CD4-positive, CD25-positive, alpha-beta regulatory T cell (primary cell): ENCODE measurements at regions not wholly inside any gene's neighbourhood (a gene's known extent, or its start where the extent isn't known, plus 50 kb on each side); places are given as distances from the start of the nearest gene placed in this dataset.

Source experiments
- ATAC-seq, 2 donors: fragments of 150-1000 bp; cut with Tn5 transposase; one replicate each; pipeline ENCODE4 v1.10.0; 2021; ENCODE audit warnings: low read depth in 2 of 2, moderate number of reproducible peaks in 2 of 2, moderate library complexity in 1 of 2
- DNase-seq, 3 donors: peaks; one replicate each; pipeline versions ENCODE4 v3.0.0 to v3.0.0-alpha.2; 2012 to 2022; ENCODE audit warnings: mixed read lengths in 1 of 3
- H3K27ac ChIP-seq: one replicate; pipeline ENCODE4 v1.7.0; 2013; ENCODE audit warnings: mild to moderate bottlenecking, low read length; ENCODE audit not compliant: insufficient read depth, poor library complexity, severe bottlenecking
- H3K27me3 ChIP-seq: one replicate; pipeline ENCODE4 v1.7.0; 2013; ENCODE audit warnings: low read length; ENCODE audit not compliant: control insufficient read depth, insufficient read depth
- H3K36me3 ChIP-seq: one replicate; pipeline ENCODE4 v1.7.0; 2013; ENCODE audit warnings: mild to moderate bottlenecking, low read length, moderate library complexity; ENCODE audit not compliant: control insufficient read depth, insufficient read depth
- H3K4me1 ChIP-seq: 2 replicates; pipeline ENCODE4 v1.7.0; 2013; ENCODE audit warnings: mild to moderate bottlenecking, low read length; ENCODE audit not compliant: insufficient read depth, control insufficient read depth, poor library complexity, severe bottlenecking
- H3K4me3 ChIP-seq: one replicate; pipeline ENCODE4 v1.7.0; 2013; ENCODE audit warnings: low read depth, mild to moderate bottlenecking, low read length, moderate library complexity
- H3K9me3 ChIP-seq, 2 experiments: 1 replicate in 1 of 2; 2 replicates in 1 of 2; pipeline ENCODE4 v1.7.0; 2013; ENCODE audit warnings: low read length in 2 of 2, mild to moderate bottlenecking in 1 of 2, moderate library complexity in 1 of 2; ENCODE audit not compliant: control insufficient read depth in 2 of 2
- H3K27ac Mint-ChIP-seq, 3 donors: one replicate each; pipeline ENCODE4 v1.8.0; 2020 to 2022; ENCODE audit warnings: mild to moderate bottlenecking in 3 of 3, mixed read lengths in 3 of 3, moderate library complexity in 2 of 3
- H3K27me3 Mint-ChIP-seq: one replicate; pipeline ENCODE4 v1.8.0; 2022; ENCODE audit warnings: mild to moderate bottlenecking, mixed read lengths
- H3K36me3 Mint-ChIP-seq: one replicate; pipeline ENCODE4 v1.8.0; 2020; ENCODE audit warnings: mixed read lengths
- H3K4me1 Mint-ChIP-seq, 4 donors: one replicate each; pipeline ENCODE4 v1.8.0; 2020 to 2022; ENCODE audit warnings: mixed read lengths in 4 of 4, mild to moderate bottlenecking in 1 of 4
- H3K4me3 Mint-ChIP-seq, 4 donors: one replicate each; pipeline ENCODE4 v1.8.0; 2020 to 2022; ENCODE audit warnings: mild to moderate bottlenecking in 4 of 4, mixed read lengths in 4 of 4, moderate library complexity in 3 of 4
- H3K9me3 Mint-ChIP-seq, 7 donors: one replicate each; pipeline ENCODE4 v1.8.0; 2020 to 2022; ENCODE audit warnings: mixed read lengths in 7 of 7, mild to moderate bottlenecking in 3 of 7, moderate library complexity in 2 of 7

DNA sequence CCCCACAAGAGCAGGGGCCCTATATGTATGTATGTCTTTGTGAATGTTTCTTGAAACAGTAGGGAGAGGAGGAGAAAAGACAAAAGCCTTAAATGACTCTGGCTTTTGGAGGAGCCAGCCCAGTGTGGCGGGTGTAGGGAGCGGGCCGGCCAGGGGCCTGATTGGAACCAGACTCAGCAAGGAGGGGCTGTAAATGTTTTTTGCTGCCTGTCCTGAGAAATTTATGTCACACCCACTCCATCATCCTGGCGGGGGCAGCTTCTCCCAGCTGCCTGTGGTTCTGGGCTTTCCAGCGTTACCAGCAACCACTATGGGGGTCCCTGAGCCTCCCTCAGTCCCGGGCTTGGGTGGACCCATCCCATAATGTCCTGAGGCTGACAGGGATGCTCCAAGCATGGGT lies 130.8 kb downstream of the PJA1 start:
- Mint-ChIP-seq H3K27ac (no peak overlapping the region), H3K27me3 (no peaks in the 10 kb centered on the region), H3K4me3 (no peak overlapping the region), H3K4me1 (no peaks in the 10 kb centered on the region), H3K9me3 (no peaks in the 10 kb centered on the region), H3K36me3 (no peaks in the 10 kb centered on the region)
- no peaks in the 10 kb centered on the region for H3K9me3 ChIP-seq
- no peak for ATAC-seq
- H3K27me3 ChIP-seq, result no peaks in the 10 kb centered on the region
- H3K36me3 ChIP-seq, result no peaks in the 10 kb centered on the region
- no peaks in the 10 kb centered on the region for H3K4me1 ChIP-seq
- H3K27ac ChIP-seq, result no peak overlapping the region
- no peak for DNase-seq
- no peak overlapping the region for H3K4me3 ChIP-seq

DNA sequence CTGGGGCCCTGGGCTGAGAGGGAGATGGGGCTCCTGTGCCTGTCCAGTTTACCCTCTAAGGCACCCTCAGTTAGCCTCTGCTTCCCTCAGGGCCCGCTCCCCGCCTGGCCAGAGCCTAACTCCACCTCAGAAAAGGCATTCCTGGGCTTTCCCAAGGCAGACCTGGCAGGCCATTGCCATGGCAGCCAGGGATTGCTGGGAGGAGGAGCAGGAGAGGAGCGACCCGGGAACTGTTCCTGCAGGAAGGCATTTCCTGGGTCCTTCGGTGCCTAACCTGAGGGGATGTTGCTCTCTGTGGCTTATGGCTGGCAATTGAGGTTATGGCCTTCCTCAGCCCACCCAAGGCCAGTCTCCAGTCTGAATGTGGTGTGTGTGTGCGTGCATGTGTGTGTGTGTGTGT lies 131.3 kb downstream of the PJA1 start:
- Histone ChIP-seq H3K4me1 (no peaks in the 10 kb centered on the region), H3K36me3 (no peaks in the 10 kb centered on the region), H3K27me3 (no peaks in the 10 kb centered on the region), H3K4me3 (no peak overlapping the region), H3K27ac (no peak overlapping the region), H3K9me3 (no peaks in the 10 kb centered on the region)
- no peak for DNase-seq
- Mint-ChIP-seq H3K27me3 (no peaks in the 10 kb centered on the region), H3K4me1 (no peaks in the 10 kb centered on the region), H3K27ac (no peak overlapping the region), H3K9me3 (no peaks in the 10 kb centered on the region), H3K36me3 (no peaks in the 10 kb centered on the region), H3K4me3 (no peak overlapping the region)
- no peak for ATAC-seq

DNA sequence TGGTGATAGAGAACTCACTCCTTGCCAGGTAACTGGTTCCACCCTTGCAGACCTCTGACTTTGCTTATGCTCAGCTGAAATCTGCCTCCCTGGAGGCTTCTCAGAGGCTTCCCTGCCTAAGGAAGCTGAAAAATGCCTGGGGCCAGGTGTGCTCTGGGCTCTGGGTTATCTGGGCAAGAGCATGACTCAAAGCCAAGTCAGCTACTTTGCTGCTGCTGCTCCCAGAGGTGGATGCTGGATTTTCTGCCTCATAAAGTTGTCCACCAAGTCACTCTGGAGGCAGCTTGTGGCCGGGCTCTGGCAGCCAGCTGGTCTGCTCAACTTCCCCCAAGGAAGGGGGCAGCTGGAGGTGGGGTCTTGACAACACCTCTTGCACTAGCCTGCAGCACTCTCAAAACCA lies 132.7 kb downstream of the PJA1 start:
- Mint-ChIP-seq H3K27me3 (no peaks in the 10 kb centered on the region), H3K27ac (no peak overlapping the region), H3K4me3 (no peak overlapping the region), H3K36me3 (no peaks in the 10 kb centered on the region), H3K4me1 (no peaks in the 10 kb centered on the region), H3K9me3 (no peaks in the 10 kb centered on the region)
- H3K36me3 ChIP-seq, result no peaks in the 10 kb centered on the region
- no peaks in the 10 kb centered on the region for H3K9me3 ChIP-seq
- no peak overlapping the region for H3K27ac ChIP-seq
- H3K4me1 ChIP-seq, result no peaks in the 10 kb centered on the region
- DNase-seq (no peak), ATAC-seq (no peak)
- H3K27me3 ChIP-seq, result no peaks in the 10 kb centered on the region
- no peak overlapping the region for H3K4me3 ChIP-seq

DNA sequence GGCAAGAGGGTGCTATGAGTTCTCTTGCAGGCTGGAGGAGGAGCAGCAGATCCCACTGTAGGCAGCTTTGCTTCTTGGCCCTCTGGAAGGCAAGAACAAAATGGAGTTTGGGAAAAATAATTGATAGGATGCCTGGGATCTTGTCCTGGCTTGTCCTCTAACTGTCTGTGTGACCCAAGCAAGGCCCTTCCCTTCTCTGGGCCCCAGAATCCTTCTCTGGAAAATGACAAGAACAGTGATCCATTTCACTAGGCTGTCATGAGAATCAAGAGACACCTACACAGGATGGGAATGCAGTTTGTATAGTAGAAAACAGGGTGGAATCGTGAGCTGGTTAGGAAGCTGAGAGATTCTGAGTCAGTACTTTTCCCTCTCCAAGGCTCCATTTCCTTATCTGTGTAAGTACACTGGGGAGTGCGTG lies 133.3 kb downstream of the PJA1 start:
- no peak overlapping the region for H3K4me3 Mint-ChIP-seq
- no peak for ATAC-seq
- Histone ChIP-seq H3K4me3 (no peak overlapping the region), H3K36me3 (no peaks in the 10 kb centered on the region), H3K4me1 (no peaks in the 10 kb centered on the region), H3K9me3 (no peaks in the 10 kb centered on the region), H3K27me3 (no peaks in the 10 kb centered on the region), H3K27ac (no peak overlapping the region)
- H3K4me1 Mint-ChIP-seq, result no peaks in the 10 kb centered on the region
- H3K36me3 Mint-ChIP-seq, result no peaks in the 10 kb centered on the region
- H3K9me3 Mint-ChIP-seq, result no peaks in the 10 kb centered on the region
- no peaks in the 10 kb centered on the region for H3K27me3 Mint-ChIP-seq
- no peak overlapping the region for H3K27ac Mint-ChIP-seq
- no peak for DNase-seq

DNA sequence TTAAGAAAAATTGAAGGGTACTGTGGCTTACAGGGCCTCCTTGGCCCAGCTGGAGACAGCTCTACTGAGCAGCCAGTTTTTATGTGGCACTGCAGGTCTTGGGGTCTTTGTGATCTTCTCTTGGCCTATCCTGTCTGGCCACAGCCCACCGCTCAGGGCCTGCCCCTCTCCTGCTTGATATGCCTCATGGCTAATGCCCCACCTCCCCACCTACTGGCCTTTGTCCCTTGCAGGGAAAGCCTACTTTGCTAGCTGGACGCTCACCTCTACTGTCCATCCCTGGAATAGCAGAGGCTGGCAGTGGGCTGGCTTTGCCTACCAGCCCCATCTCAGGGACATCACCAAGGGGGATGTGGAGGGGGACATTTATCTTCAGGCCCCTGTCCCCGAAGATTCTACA lies 134.1 kb downstream of the PJA1 start:
- no peaks in the 10 kb centered on the region for H3K9me3 Mint-ChIP-seq
- Histone ChIP-seq H3K27ac (no peak overlapping the region), H3K4me1 (no peaks in the 10 kb centered on the region), H3K9me3 (no peaks in the 10 kb centered on the region), H3K36me3 (no peaks in the 10 kb centered on the region), H3K27me3 (no peaks in the 10 kb centered on the region), H3K4me3 (no peak overlapping the region)
- H3K4me1 Mint-ChIP-seq, result no peaks in the 10 kb centered on the region
- DNase-seq, result no peak
- no peak for ATAC-seq
- no peak overlapping the region for H3K27ac Mint-ChIP-seq
- H3K4me3 Mint-ChIP-seq, result no peak overlapping the region
- no peaks in the 10 kb centered on the region for H3K27me3 Mint-ChIP-seq
- no peaks in the 10 kb centered on the region for H3K36me3 Mint-ChIP-seq

DNA sequence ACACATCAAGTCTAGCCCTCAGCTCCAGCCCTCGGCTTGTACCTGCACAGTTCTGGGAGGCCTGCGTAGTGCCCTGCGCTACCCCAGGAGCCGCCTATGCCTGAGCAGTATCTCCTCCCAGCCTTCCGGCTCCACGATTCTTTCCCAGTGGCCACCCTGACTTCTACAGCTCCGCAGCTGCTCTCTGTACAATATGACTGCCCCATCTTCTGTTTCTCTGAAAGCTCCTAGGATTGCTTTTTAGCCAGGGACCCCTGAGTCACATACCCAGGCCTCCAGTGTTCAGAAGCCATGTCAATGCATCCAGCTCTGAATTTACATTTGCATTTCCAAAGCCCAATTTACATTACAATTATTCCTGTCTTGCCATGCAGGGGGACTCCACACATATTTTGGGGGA lies 135.5 kb downstream of the PJA1 start:
- H3K27ac Mint-ChIP-seq, result no peak overlapping the region
- H3K27me3 ChIP-seq, result no peaks in the 10 kb centered on the region
- H3K9me3 Mint-ChIP-seq, result peaks cover 0 to 2% (median 0%) of the 10 kb centered on the region in 7 donors
- no peaks in the 10 kb centered on the region for H3K27me3 Mint-ChIP-seq
- DNase-seq (no peak), ATAC-seq (no peak)
- H3K9me3 ChIP-seq, result no peaks in the 10 kb centered on the region
- no peak overlapping the region for H3K4me3 Mint-ChIP-seq
- no peaks in the 10 kb centered on the region for H3K36me3 Mint-ChIP-seq
- no peaks in the 10 kb centered on the region for H3K36me3 ChIP-seq
- H3K4me3 ChIP-seq, result no peak overlapping the region
- no peaks in the 10 kb centered on the region for H3K4me1 ChIP-seq
- H3K27ac ChIP-seq, result no peak overlapping the region
- no peaks in the 10 kb centered on the region for H3K4me1 Mint-ChIP-seq

DNA sequence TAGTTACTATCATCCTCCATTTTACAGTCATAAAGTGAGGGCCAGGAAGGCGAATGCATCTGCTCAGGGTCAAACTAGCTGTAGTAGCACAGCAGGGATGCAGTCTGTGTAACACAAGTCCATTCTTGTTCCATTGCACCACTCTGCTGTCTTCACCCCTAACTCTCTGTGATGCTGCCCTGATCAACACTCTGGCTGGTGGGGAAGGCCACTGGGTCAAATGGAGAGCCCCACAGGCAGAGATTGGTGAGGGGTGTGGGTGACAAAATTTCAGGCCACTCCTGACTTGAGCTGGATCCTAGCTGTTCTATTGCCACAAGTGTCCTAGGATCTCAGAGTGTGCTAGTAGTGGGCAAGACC lies 136.5 kb downstream of the PJA1 start:
- Histone ChIP-seq H3K4me1 (no peaks in the 10 kb centered on the region), H3K27ac (no peak overlapping the region), H3K9me3 (no peaks in the 10 kb centered on the region), H3K36me3 (no peaks in the 10 kb centered on the region), H3K27me3 (no peaks in the 10 kb centered on the region), H3K4me3 (no peak overlapping the region)
- H3K4me1 Mint-ChIP-seq, result no peaks in the 10 kb centered on the region
- no peak overlapping the region for H3K4me3 Mint-ChIP-seq
- peaks cover 0 to 2% (median 0%) of the 10 kb centered on the region in 7 donors for H3K9me3 Mint-ChIP-seq
- no peaks in the 10 kb centered on the region for H3K27me3 Mint-ChIP-seq
- no peak for ATAC-seq
- no peak for DNase-seq
- H3K27ac Mint-ChIP-seq, result no peak overlapping the region
- H3K36me3 Mint-ChIP-seq, result no peaks in the 10 kb centered on the region

DNA sequence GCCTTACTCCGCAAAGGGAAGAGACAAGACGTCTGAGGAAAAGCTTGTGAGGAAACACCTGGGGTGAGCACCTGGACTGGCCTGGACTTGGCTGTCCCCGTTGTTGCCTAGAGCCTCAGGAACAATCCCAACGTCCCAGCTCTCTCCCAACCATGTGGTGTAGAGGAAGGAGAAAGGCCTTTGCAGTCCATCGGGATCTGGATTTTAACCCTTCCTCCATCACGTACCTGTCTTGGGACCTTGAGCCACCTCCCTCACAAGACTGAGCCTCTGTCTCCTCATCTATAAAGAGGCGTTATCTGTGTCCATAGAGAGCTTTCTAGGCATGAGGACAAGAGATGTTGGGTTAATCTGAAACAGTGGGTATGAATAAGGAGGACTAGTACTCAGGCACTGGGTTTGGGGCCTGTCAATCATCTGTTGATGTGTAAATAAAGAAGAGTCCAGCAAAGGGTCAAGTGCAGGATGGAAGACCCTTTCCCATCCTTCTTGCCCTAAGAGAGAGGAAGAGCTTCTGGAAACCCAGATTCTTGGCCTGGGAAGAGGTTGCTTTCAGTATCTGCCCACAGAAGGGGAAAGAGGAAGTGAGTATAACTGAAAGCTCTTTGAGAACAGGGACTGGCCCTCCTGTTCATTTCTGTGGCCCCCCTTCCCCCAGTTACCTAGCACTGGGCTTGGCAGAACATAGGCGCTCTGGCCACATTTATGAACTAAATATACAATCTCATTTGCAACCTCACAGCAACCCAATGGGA lies 137.1 kb downstream of the PJA1 start:
- H3K4me1 ChIP-seq, result no peaks in the 10 kb centered on the region
- Mint-ChIP-seq H3K4me1 (no peaks in the 10 kb centered on the region), H3K9me3 (peaks cover 0 to 2% (median 0%) of the 10 kb centered on the region in 7 donors), H3K4me3 (no peak overlapping the region), H3K27me3 (no peaks in the 10 kb centered on the region), H3K36me3 (no peaks in the 10 kb centered on the region), H3K27ac (no peak overlapping the region)
- no peaks in the 10 kb centered on the region for H3K27me3 ChIP-seq
- ATAC-seq, result no peak
- H3K9me3 ChIP-seq, result no peaks in the 10 kb centered on the region
- H3K4me3 ChIP-seq, result no peak overlapping the region
- H3K36me3 ChIP-seq, result no peaks in the 10 kb centered on the region
- H3K27ac ChIP-seq, result no peak overlapping the region
- no peak for DNase-seq
